SK-N-SH treated with all-trans-retinoic acid at 6 μM for 48 hours (cell line): ENCODE measurements at regions not wholly inside any gene's neighbourhood (a gene's known extent, or its start where the extent isn't known, plus 50 kb on each side); places are given as distances from the start of the nearest gene placed in this dataset.
"Not testable (repeated sequence)": the region's sequence is repeated elsewhere in the genome, so short reads cannot be mapped to it uniquely, and the experiment has no call there.

Source experiments
- ATAC-seq: fragments of 200-7000 bp; cut with Tn5 transposase; 3 replicates; pipeline ENCODE4 v1.9.1; 2020; ENCODE audit warnings: mild to moderate bottlenecking, moderate library complexity
- ARNTL ChIP-seq: fragments of 450-650 bp; formaldehyde crosslinking; IDR thresholded peaks from 2 replicates; pipeline ENCODE4 v1.5.0; 2020; ENCODE audit warnings: low read depth, mild to moderate bottlenecking, moderate library complexity, borderline replicate concordance
- BACH2 ChIP-seq: fragments of 250-450 bp; sonication (Bioruptor Pico); IDR thresholded peaks from 2 replicates; pipeline ENCODE4 v1.9.0; 2021; ENCODE audit warnings: mild to moderate bottlenecking, borderline replicate concordance
- CSDC2 ChIP-seq: fragments of 250-450 bp; sonication (Bioruptor Pico); IDR thresholded peaks from 2 replicates; pipeline ENCODE4 v1.5.0; 2020; ENCODE audit warnings: mild to moderate bottlenecking, moderate library complexity
- ESRRG ChIP-seq: fragments of 250-450 bp; sonication (Bioruptor Pico); IDR thresholded peaks from 2 replicates; pipeline ENCODE4 v1.6.1; 2021; ENCODE audit warnings: mild to moderate bottlenecking
- GLIS3 ChIP-seq: fragments of 250-450 bp; sonication (Bioruptor Pico); IDR thresholded peaks from 2 replicates; pipeline ENCODE4 v1.5.0; 2020; ENCODE audit warnings: mild to moderate bottlenecking, moderate library complexity
- ISL1 ChIP-seq: fragments of 250-450 bp; sonication (Bioruptor Pico); IDR thresholded peaks from 2 replicates; pipeline ENCODE4 v2.1.2; 2022; ENCODE audit warnings: mild to moderate bottlenecking, moderate library complexity
- OSR1 ChIP-seq: fragments of 250-450 bp; sonication (Bioruptor Pico); IDR thresholded peaks from 2 replicates; pipeline ENCODE4 v1.8.0; 2022; ENCODE audit warnings: moderate library complexity, mild to moderate bottlenecking, inconsistent platforms
- PPARA ChIP-seq: fragments of 250-450 bp; sonication (Bioruptor Pico); IDR thresholded peaks from 2 replicates; pipeline ENCODE4 v1.5.0; 2020; ENCODE audit warnings: mild to moderate bottlenecking, borderline replicate concordance
- RARB ChIP-seq: fragments of 250-450 bp; sonication (Bioruptor Pico); IDR thresholded peaks from 2 replicates; pipeline ENCODE4 v1.8.0; 2021; ENCODE audit warnings: mild to moderate bottlenecking, moderate library complexity
- SNAI2 ChIP-seq: fragments of 250-450 bp; sonication (Bioruptor Pico); IDR thresholded peaks from 2 replicates; pipeline ENCODE4 v1.5.0; 2020; ENCODE audit warnings: mild to moderate bottlenecking, moderate library complexity
- TCF4 ChIP-seq: fragments of 250-450 bp; sonication (Bioruptor Pico); IDR thresholded peaks from 2 replicates; pipeline ENCODE4 v1.8.0; 2021; ENCODE audit warnings: mild to moderate bottlenecking, moderate library complexity, borderline replicate concordance
- TOX ChIP-seq: fragments of 250-450 bp; sonication (Bioruptor Pico); IDR thresholded peaks from 2 replicates; pipeline ENCODE4 v1.8.0; 2021; ENCODE audit warnings: mild to moderate bottlenecking, moderate library complexity, borderline replicate concordance
- ZC3H10 ChIP-seq: fragments of 250-450 bp; sonication (Bioruptor Pico); IDR thresholded peaks from 2 replicates; pipeline ENCODE4 v1.5.1; 2021; ENCODE audit warnings: mild to moderate bottlenecking, moderate library complexity
- ZFP30 ChIP-seq: fragments of 450-650 bp; formaldehyde crosslinking; IDR thresholded peaks from 2 replicates; pipeline ENCODE4 v1.5.0; 2022; ENCODE audit warnings: mild to moderate bottlenecking, moderate library complexity
- ZNF565 ChIP-seq: fragments of 450-650 bp; formaldehyde crosslinking; conservative IDR thresholded peaks from 2 replicates; pipeline ENCODE4 v1.5.0; 2020; ENCODE audit warnings: low read depth, mild to moderate bottlenecking, moderate library complexity
- ZNF70 ChIP-seq: fragments of 450-650 bp; formaldehyde crosslinking; IDR thresholded peaks from 2 replicates; pipeline ENCODE4 v1.5.0; 2020; ENCODE audit warnings: mild to moderate bottlenecking, moderate library complexity
- ZNF8 ChIP-seq: fragments of 450-650 bp; formaldehyde crosslinking; IDR thresholded peaks from 2 replicates; pipeline ENCODE4 v1.5.0; 2020; ENCODE audit warnings: mild to moderate bottlenecking, moderate library complexity
- TF ChIP-seq, protein P1 (sequence below): fragments of 250-450 bp; sonication (Bioruptor Pico); IDR thresholded peaks from 2 replicates; pipeline ENCODE4 v1.5.1; 2020; ENCODE audit warnings: low read depth, mild to moderate bottlenecking, moderate library complexity
- TF ChIP-seq, protein P2 (sequence below): fragments of 250-450 bp; sonication (Bioruptor Pico); IDR thresholded peaks from 2 replicates; pipeline ENCODE4 v1.5.1; 2021; ENCODE audit warnings: mild to moderate bottlenecking, moderate library complexity
- TF ChIP-seq, protein P3 (sequence below): fragments of 250-450 bp; sonication (Bioruptor Pico); IDR thresholded peaks from 2 replicates; pipeline ENCODE4 v1.8.0; 2020; ENCODE audit warnings: mild to moderate bottlenecking, moderate library complexity, borderline replicate concordance
- TF ChIP-seq, protein P4 (sequence below): fragments of 250-450 bp; sonication (Bioruptor Pico); IDR thresholded peaks from 2 replicates; pipeline ENCODE4 v1.5.0; 2020; ENCODE audit warnings: mild to moderate bottlenecking, moderate library complexity
- TF ChIP-seq, protein P5 (sequence below): fragments of 250-450 bp; sonication (Bioruptor Pico); IDR thresholded peaks from 2 replicates; pipeline ENCODE4 v1.8.0; 2021; ENCODE audit warnings: low read depth, mild to moderate bottlenecking, moderate library complexity, borderline replicate concordance

DNA sequence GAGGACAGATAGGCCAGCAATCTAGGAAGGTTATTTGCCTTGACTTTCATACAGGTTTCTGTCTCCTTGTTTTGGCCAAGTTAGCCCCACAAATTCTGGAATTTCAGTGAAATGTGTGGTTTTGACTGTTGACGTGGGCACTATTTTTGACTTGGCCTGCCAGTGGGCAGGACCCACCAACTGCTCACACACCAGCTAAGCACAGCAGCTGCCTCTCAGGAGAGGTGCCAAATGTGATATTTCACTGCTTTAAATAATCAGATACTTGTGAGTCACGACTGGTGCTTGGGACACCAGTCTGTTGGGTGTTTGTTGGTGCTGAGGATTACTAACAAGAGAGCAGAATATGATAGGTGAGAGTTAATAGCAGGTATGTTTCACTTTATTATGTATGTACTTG, 409.7 kb upstream of the MTPN start (continued):
- TF ChIP-seq, protein P1, sequence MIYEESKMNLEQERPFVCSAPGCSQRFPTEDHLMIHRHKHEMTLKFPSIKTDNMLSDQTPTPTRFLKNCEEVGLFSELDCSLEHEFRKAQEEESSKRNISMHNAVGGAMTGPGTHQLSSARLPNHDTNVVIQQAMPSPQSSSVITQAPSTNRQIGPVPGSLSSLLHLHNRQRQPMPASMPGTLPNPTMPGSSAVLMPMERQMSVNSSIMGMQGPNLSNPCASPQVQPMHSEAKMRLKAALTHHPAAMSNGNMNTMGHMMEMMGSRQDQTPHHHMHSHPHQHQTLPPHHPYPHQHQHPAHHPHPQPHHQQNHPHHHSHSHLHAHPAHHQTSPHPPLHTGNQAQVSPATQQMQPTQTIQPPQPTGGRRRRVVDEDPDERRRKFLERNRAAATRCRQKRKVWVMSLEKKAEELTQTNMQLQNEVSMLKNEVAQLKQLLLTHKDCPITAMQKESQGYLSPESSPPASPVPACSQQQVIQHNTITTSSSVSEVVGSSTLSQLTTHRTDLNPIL (CRISPR knock-in tag) = no peak
- TF ChIP-seq BACH2 (CRISPR knock-in tag) = no peak
- TF ChIP-seq RARB (CRISPR knock-in tag) = no peak
- TF ChIP-seq, protein P2, sequence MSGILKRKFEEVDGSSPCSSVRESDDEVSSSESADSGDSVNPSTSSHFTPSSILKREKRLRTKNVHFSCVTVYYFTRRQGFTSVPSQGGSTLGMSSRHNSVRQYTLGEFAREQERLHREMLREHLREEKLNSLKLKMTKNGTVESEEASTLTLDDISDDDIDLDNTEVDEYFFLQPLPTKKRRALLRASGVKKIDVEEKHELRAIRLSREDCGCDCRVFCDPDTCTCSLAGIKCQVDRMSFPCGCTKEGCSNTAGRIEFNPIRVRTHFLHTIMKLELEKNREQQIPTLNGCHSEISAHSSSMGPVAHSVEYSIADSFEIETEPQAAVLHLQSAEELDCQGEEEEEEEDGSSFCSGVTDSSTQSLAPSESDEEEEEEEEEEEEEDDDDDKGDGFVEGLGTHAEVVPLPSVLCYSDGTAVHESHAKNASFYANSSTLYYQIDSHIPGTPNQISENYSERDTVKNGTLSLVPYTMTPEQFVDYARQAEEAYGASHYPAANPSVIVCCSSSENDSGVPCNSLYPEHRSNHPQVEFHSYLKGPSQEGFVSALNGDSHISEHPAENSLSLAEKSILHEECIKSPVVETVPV (CRISPR knock-in tag) = no peak
- TF ChIP-seq ISL1 (CRISPR knock-in tag) = no peak
- no peak for TF ChIP-seq TOX (CRISPR knock-in tag)
- TF ChIP-seq GLIS3 (CRISPR knock-in tag) = no peak

DNA sequence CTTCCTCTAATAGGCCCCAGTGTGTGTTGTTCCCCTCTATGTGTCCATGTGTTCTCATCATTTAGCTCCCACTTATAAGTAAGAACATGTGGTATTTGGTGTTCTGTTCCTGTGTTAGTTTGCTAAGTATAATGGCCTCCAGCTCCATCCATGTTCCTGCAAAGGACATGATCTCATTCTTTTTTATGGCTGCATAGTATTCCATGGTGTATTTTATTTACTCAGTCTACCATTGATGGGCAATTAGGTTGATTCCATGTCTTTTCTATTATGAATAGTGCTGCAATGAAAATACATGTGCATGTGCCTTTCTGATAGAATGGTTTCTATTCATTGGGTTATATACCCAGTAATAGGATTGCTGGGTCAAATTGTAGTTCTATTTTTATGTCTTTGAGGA, 394.2 kb upstream of the MTPN start:
- ATAC-seq = not testable (repeated sequence)

DNA sequence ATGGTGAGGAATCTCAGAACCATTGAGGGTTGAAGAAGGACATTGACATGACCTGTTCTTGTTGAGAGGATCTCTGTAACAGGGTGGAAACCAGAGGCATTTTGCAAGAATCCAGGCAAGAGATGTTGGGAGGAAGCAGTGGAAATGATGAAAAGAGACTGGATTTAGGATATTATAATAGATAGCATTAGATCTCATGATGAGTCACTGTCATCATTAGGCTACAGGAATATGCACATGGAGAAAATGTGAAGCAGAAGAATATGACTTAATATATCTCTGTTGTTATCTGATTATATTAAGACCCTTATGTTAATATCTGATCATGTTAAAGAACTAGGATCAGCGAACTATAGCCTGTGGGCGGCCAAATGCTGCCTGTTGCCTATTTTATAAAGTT, 393.0 kb upstream of the MTPN start:
- ATAC-seq = no peak
- no peak for TF ChIP-seq ZFP30 (CRISPR knock-in tag)
- TF ChIP-seq OSR1 (CRISPR knock-in tag) = no peak
- TF ChIP-seq PPARA (CRISPR knock-in tag) = no peak
- TF ChIP-seq GLIS3 (CRISPR knock-in tag) = no peak
- no peak for TF ChIP-seq TCF4 (CRISPR knock-in tag)
- TF ChIP-seq, protein P3, sequence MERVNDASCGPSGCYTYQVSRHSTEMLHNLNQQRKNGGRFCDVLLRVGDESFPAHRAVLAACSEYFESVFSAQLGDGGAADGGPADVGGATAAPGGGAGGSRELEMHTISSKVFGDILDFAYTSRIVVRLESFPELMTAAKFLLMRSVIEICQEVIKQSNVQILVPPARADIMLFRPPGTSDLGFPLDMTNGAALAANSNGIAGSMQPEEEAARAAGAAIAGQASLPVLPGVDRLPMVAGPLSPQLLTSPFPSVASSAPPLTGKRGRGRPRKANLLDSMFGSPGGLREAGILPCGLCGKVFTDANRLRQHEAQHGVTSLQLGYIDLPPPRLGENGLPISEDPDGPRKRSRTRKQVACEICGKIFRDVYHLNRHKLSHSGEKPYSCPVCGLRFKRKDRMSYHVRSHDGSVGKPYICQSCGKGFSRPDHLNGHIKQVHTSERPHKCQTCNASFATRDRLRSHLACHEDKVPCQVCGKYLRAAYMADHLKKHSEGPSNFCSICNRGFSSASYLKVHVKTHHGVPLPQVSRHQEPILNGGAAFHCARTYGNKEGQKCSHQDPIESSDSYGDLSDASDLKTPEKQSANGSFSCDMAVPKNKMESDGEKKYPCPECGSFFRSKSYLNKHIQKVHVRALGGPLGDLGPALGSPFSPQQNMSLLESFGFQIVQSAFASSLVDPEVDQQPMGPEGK (CRISPR knock-in tag) = no peak
- no peak for TF ChIP-seq ZNF8 (CRISPR knock-in tag)
- no peak for TF ChIP-seq TOX (CRISPR knock-in tag)
- no peak for TF ChIP-seq BACH2 (CRISPR knock-in tag)
- TF ChIP-seq ISL1 (CRISPR knock-in tag) = no peak
- TF ChIP-seq RARB (CRISPR knock-in tag) = no peak

DNA sequence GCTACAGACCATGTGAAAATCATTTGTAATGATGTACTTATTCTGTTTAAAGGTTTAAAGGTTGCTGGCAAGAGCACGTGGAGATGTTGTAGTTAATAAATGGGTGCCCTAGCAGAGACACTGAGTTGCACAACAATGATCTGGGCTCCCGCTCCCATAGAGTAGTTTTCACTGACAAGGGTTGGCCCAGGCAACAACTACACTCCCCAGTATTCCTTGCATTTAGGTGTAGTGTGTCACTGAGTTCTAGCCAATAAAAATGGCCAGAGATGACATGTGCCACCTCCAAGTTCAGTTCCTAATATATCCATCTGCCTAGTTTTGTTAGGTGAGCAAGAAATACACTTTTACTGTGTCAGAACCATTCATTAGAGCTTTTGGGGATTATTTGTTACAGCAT, 392.1 kb upstream of the MTPN start:
- ATAC-seq = no peak

More for the DNA sequence above, 392.1 kb upstream of the MTPN start:
- TF ChIP-seq RARB (CRISPR knock-in tag) (no peak), ZNF70 (CRISPR knock-in tag) (no peak), CSDC2 (CRISPR knock-in tag) (no peak), ZNF565 (CRISPR knock-in tag) (no peak), SNAI2 (CRISPR knock-in tag) (no peak), PPARA (CRISPR knock-in tag) (no peak), ZC3H10 (no peak), BACH2 (CRISPR knock-in tag) (no peak), ISL1 (CRISPR knock-in tag) (no peak), ARNTL (CRISPR knock-in tag) (no peak), ZFP30 (CRISPR knock-in tag) (no peak), GLIS3 (CRISPR knock-in tag) (no peak), TCF4 (CRISPR knock-in tag) (no peak), ESRRG (CRISPR knock-in tag) (no peak), TOX (CRISPR knock-in tag) (no peak)
- TF ChIP-seq, protein P3 (CRISPR knock-in tag) = no peak
- TF ChIP-seq, protein P4, sequence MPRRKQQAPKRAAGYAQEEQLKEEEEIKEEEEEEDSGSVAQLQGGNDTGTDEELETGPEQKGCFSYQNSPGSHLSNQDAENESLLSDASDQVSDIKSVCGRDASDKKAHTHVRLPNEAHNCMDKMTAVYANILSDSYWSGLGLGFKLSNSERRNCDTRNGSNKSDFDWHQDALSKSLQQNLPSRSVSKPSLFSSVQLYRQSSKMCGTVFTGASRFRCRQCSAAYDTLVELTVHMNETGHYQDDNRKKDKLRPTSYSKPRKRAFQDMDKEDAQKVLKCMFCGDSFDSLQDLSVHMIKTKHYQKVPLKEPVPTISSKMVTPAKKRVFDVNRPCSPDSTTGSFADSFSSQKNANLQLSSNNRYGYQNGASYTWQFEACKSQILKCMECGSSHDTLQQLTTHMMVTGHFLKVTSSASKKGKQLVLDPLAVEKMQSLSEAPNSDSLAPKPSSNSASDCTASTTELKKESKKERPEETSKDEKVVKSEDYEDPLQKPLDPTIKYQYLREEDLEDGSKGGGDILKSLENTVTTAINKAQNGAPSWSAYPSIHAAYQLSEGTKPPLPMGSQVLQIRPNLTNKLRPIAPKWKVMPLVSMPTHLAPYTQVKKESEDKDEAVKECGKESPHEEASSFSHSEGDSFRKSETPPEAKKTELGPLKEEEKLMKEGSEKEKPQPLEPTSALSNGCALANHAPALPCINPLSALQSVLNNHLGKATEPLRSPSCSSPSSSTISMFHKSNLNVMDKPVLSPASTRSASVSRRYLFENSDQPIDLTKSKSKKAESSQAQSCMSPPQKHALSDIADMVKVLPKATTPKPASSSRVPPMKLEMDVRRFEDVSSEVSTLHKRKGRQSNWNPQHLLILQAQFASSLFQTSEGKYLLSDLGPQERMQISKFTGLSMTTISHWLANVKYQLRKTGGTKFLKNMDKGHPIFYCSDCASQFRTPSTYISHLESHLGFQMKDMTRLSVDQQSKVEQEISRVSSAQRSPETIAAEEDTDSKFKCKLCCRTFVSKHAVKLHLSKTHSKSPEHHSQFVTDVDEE = no peak
- TF ChIP-seq, protein P5, sequence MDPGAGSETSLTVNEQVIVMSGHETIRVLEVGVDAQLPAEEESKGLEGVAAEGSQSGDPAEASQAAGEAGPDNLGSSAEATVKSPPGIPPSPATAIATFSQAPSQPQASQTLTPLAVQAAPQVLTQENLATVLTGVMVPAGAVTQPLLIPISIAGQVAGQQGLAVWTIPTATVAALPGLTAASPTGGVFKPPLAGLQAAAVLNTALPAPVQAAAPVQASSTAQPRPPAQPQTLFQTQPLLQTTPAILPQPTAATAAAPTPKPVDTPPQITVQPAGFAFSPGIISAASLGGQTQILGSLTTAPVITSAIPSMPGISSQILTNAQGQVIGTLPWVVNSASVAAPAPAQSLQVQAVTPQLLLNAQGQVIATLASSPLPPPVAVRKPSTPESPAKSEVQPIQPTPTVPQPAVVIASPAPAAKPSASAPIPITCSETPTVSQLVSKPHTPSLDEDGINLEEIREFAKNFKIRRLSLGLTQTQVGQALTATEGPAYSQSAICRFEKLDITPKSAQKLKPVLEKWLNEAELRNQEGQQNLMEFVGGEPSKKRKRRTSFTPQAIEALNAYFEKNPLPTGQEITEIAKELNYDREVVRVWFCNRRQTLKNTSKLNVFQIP (CRISPR knock-in tag) = no peak
- TF ChIP-seq, protein P2 (CRISPR knock-in tag) = no peak
